GM23338 (cell line): ENCODE measurements at regions not wholly inside any gene's neighbourhood (a gene's known extent, or its start where the extent isn't known, plus 50 kb on each side); places are given as distances from the start of the nearest gene placed in this dataset.

ENCODE experiments used
- ATAC-seq: fragments of 200-7000 bp; cut with Tn5 transposase; 3 replicates; pipeline ENCODE4 v1.9.1; 2020
- DNase-seq: peaks from one replicate; pipeline ENCODE4 v3.0.0-alpha.2; 2015; ENCODE audit warnings: low spot score
- H2AFZ ChIP-seq: fragments of 200-600 bp; sonication (generic); 2 replicates; pipeline ENCODE4 v1.8.0; 2016; ENCODE audit warnings: antibody characterized with exemption, mild to moderate bottlenecking, moderate library complexity
- H3F3A ChIP-seq: fragments of 200-600 bp; sonication (generic); replicated peaks from 2 replicates; pipeline ENCODE4 v1.8.0; 2017; ENCODE audit warnings: antibody characterized with exemption, mixed run types, low read depth
- H3K27ac ChIP-seq: fragments of 200-600 bp; sonication (generic); 2 replicates; pipeline ENCODE4 v1.6.1; 2016; ENCODE audit warnings: low read depth
- H3K27me3 ChIP-seq: fragments of 200-600 bp; sonication (generic); 2 replicates; pipeline ENCODE4 v1.8.0; 2016; ENCODE audit warnings: mild to moderate bottlenecking, mixed run types, moderate library complexity; ENCODE audit not compliant: insufficient read depth
- H3K36me3 ChIP-seq: fragments of 200-600 bp; sonication (generic); 2 replicates; pipeline ENCODE4 v1.8.0; 2016; ENCODE audit warnings: mild to moderate bottlenecking; ENCODE audit not compliant: insufficient read depth
- H3K4me1 ChIP-seq: fragments of 200-600 bp; sonication (generic); 2 replicates; pipeline ENCODE4 v1.8.0; 2016; ENCODE audit warnings: mild to moderate bottlenecking, moderate library complexity; ENCODE audit not compliant: insufficient read depth
- H3K4me2 ChIP-seq: fragments of 200-600 bp; sonication (generic); 2 replicates; pipeline ENCODE4 v1.7.1; 2017; ENCODE audit warnings: mixed run types
- H3K4me3 ChIP-seq: fragments of 200-600 bp; sonication (generic); 2 replicates; pipeline ENCODE4 v1.6.1; 2016; ENCODE audit warnings: mixed run types
- H3K79me2 ChIP-seq: fragments of 200-600 bp; sonication (generic); replicated peaks from 2 replicates; pipeline ENCODE4 v1.8.0; 2017; ENCODE audit warnings: mild to moderate bottlenecking; ENCODE audit not compliant: insufficient read depth
- H3K9me2 ChIP-seq: fragments of 200-600 bp; sonication (generic); 2 replicates; pipeline ENCODE4 v1.8.0; 2017; ENCODE audit not compliant: insufficient read depth
- H4K20me1 ChIP-seq: fragments of 200-600 bp; sonication (generic); replicated peaks from 2 replicates; pipeline ENCODE4 v1.8.0; 2017; ENCODE audit warnings: mild to moderate bottlenecking; ENCODE audit not compliant: insufficient read depth
- H3K27ac Mint-ChIP-seq: 2 replicates; pipeline ENCODE4 v1.8.0; 2020; ENCODE audit warnings: inconsistent platforms, mild to moderate bottlenecking, moderate library complexity, mixed read lengths
- H3K27me3 Mint-ChIP-seq: 3 replicates; pipeline ENCODE4 v1.8.0; 2022; ENCODE audit warnings: low read depth, mild to moderate bottlenecking, moderate library complexity, mixed read lengths, inconsistent platforms; ENCODE audit not compliant: insufficient read depth, poor library complexity
- H3K36me3 Mint-ChIP-seq: 3 replicates; pipeline ENCODE4 v1.8.0; 2021; ENCODE audit warnings: low read depth, mild to moderate bottlenecking, inconsistent platforms, moderate library complexity, mixed read lengths
- H3K4me1 Mint-ChIP-seq: 3 replicates; pipeline ENCODE4 v1.8.0; 2020; ENCODE audit warnings: mild to moderate bottlenecking, inconsistent platforms, mixed read lengths
- H3K4me3 Mint-ChIP-seq: 3 replicates; pipeline ENCODE4 v1.8.0; 2021; ENCODE audit warnings: moderate library complexity, mild to moderate bottlenecking, inconsistent platforms, mixed read lengths
- H3K9me3 Mint-ChIP-seq: 3 replicates; pipeline ENCODE4 v1.8.0; 2020; ENCODE audit warnings: moderate library complexity, mild to moderate bottlenecking, inconsistent platforms, mixed read lengths
- EZH2phosphoT487 ChIP-seq: fragments of 200-600 bp; sonication (generic); IDR thresholded peaks from one replicate; pipeline ENCODE4 v1.8.1; 2018; ENCODE audit warnings: antibody characterized with exemption; ENCODE audit not compliant: unreplicated experiment
- POLR2AphosphoS5 ChIP-seq: IDR thresholded peaks from 2 replicates; pipeline ENCODE4 v1.6.1; 2016; ENCODE audit warnings: antibody characterized with exemption, low read depth
- STAT1 ChIP-seq: IDR thresholded peaks from one replicate; pipeline ENCODE4 v1.6.1; 2016; ENCODE audit warnings: antibody characterized with exemption; ENCODE audit not compliant: unreplicated experiment
- ZNF331 ChIP-seq: fragments of 250-450 bp; sonication (Bioruptor Pico); IDR thresholded peaks from 2 replicates; pipeline ENCODE4 v1.5.0; 2020; ENCODE audit warnings: low read depth, mild to moderate bottlenecking, moderate library complexity
- TF ChIP-seq, protein P1 (sequence below): fragments of 250-450 bp; sonication (Bioruptor Pico); IDR thresholded peaks from 2 replicates; pipeline ENCODE4 v1.5.0; 2020; ENCODE audit warnings: mild to moderate bottlenecking, moderate library complexity
- TF ChIP-seq, protein P2 (sequence below): IDR thresholded peaks from one replicate; pipeline ENCODE4 v1.6.1; 2018; ENCODE audit warnings: antibody characterized with exemption; ENCODE audit not compliant: unreplicated experiment

DNA sequence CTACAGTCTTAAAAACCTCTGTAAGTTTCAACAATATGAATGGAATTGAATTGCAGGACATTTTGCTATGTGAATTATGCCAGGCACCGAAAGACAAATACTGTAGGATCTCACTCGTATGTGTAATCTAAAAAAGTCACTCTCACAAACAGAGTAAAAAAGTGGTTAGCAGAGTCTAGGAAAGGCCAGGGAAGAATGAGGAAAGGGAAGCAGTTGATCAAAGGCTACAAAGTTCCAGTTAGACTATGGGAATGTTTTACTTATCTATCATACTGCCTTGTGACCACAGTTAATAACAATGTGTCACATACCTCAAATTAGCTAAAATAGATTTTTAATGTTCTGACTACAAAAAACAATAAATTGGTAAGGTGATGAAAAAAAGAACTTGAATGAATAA lies 565.4 kb upstream of the BRINP3 start:
- no peaks in the 10 kb centered on the region for H3K4me1 Mint-ChIP-seq
- Histone ChIP-seq H3K27ac (no peak overlapping the region), H3K4me3 (no peak overlapping the region), H3K4me2 (no peak overlapping the region), H3K9me2 (no peaks in the 10 kb centered on the region), H3K27me3 (no peaks in the 10 kb centered on the region), H4K20me1 (no peaks in the 10 kb centered on the region), H3K4me1 (no peaks in the 10 kb centered on the region), H3F3A (no peaks in the 10 kb centered on the region), H3K36me3 (no peaks in the 10 kb centered on the region), H3K79me2 (no peaks in the 10 kb centered on the region), H2AFZ (no peak overlapping the region)
- ATAC-seq (no peak), DNase-seq (no peak)
- no peaks in the 10 kb centered on the region for H3K36me3 Mint-ChIP-seq
- H3K27me3 Mint-ChIP-seq, result no peaks in the 10 kb centered on the region
- H3K4me3 Mint-ChIP-seq, result no peak overlapping the region
- no peak overlapping the region for H3K27ac Mint-ChIP-seq
- H3K9me3 Mint-ChIP-seq, result no peaks in the 10 kb centered on the region
- no peak for TF ChIP-seq STAT1
- TF ChIP-seq, protein P1, sequence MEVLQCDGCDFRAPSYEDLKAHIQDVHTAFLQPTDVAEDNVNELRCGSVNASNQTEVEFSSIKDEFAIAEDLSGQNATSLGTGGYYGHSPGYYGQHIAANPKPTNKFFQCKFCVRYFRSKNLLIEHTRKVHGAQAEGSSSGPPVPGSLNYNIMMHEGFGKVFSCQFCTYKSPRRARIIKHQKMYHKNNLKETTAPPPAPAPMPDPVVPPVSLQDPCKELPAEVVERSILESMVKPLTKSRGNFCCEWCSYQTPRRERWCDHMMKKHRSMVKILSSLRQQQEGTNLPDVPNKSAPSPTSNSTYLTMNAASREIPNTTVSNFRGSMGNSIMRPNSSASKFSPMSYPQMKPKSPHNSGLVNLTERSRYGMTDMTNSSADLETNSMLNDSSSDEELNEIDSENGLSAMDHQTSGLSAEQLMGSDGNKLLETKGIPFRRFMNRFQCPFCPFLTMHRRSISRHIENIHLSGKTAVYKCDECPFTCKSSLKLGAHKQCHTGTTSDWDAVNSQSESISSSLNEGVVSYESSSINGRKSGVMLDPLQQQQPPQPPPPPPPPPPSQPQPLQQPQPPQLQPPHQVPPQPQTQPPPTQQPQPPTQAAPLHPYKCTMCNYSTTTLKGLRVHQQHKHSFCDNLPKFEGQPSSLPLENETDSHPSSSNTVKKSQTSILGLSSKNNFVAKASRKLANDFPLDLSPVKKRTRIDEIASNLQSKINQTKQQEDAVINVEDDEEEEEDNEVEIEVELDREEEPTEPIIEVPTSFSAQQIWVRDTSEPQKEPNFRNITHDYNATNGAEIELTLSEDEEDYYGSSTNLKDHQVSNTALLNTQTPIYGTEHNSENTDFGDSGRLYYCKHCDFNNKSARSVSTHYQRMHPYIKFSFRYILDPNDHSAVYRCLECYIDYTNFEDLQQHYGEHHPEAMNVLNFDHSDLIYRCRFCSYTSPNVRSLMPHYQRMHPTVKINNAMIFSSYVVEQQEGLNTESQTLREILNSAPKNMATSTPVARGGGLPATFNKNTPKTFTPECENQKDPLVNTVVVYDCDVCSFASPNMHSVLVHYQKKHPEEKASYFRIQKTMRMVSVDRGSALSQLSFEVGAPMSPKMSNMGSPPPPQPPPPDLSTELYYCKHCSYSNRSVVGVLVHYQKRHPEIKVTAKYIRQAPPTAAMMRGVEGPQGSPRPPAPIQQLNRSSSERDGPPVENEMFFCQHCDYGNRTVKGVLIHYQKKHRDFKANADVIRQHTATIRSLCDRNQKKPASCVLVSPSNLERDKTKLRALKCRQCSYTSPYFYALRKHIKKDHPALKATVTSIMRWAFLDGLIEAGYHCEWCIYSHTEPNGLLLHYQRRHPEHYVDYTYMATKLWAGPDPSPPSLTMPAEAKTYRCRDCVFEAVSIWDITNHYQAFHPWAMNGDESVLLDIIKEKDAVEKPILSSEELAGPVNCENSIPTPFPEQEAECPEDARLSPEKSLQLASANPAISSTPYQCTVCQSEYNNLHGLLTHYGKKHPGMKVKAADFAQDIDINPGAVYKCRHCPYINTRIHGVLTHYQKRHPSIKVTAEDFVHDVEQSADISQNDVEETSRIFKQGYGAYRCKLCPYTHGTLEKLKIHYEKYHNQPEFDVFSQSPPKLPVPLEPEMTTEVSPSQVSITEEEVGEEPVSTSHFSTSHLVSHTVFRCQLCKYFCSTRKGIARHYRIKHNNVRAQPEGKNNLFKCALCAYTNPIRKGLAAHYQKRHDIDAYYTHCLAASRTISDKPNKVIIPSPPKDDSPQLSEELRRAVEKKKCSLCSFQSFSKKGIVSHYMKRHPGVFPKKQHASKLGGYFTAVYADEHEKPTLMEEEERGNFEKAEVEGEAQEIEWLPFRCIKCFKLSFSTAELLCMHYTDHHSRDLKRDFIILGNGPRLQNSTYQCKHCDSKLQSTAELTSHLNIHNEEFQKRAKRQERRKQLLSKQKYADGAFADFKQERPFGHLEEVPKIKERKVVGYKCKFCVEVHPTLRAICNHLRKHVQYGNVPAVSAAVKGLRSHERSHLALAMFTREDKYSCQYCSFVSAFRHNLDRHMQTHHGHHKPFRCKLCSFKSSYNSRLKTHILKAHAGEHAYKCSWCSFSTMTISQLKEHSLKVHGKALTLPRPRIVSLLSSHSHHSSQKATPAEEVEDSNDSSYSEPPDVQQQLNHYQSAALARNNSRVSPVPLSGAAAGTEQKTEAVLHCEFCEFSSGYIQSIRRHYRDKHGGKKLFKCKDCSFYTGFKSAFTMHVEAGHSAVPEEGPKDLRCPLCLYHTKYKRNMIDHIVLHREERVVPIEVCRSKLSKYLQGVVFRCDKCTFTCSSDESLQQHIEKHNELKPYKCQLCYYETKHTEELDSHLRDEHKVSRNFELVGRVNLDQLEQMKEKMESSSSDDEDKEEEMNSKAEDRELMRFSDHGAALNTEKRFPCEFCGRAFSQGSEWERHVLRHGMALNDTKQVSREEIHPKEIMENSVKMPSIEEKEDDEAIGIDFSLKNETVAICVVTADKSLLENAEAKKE (CRISPR knock-in tag), result no peak
- no peak for TF ChIP-seq POLR2AphosphoS5
- no peak for TF ChIP-seq ZNF331 (CRISPR knock-in tag)
- no peak for TF ChIP-seq EZH2phosphoT487

DNA sequence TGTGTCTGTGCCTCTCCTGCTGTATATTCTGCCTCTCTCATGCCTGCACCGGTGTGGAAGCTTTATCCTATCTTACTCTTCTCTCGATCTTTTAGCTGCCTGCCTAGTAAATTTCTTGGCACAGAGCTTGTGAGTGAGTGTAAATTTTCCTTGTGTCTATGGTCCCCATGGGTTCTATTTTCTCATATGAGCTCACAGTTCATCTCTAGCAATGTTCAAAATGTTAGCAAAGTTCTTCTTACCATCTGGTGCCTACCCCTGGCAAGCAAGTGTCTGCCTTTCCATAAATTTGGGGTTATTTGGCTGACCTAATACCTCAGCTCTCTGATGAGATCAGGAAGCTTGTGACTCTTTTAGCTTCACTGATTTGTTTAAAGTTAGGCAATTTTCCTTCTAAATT lies 572.1 kb upstream of the BRINP3 start:
- no peak overlapping the region for H3K4me3 Mint-ChIP-seq
- H3K27ac Mint-ChIP-seq, result no peak overlapping the region; the same call in 1 of the 2 replicates
- no peaks in the 10 kb centered on the region for H3K27me3 Mint-ChIP-seq
- Histone ChIP-seq H4K20me1 (no peaks in the 10 kb centered on the region), H2AFZ (no peak overlapping the region), H3K36me3 (no peaks in the 10 kb centered on the region), H3F3A (no peaks in the 10 kb centered on the region), H3K9me2 (no peaks in the 10 kb centered on the region), H3K27me3 (no peaks in the 10 kb centered on the region), H3K4me2 (no peak overlapping the region), H3K79me2 (no peaks in the 10 kb centered on the region), H3K4me1 (no peaks in the 10 kb centered on the region), H3K4me3 (no peak overlapping the region), H3K27ac (no peak overlapping the region)
- ATAC-seq, result no peak
- H3K4me1 Mint-ChIP-seq, result no peaks in the 10 kb centered on the region
- no peaks in the 10 kb centered on the region for H3K36me3 Mint-ChIP-seq
- H3K9me3 Mint-ChIP-seq, result no peaks in the 10 kb centered on the region
- DNase-seq, result no peak
- TF ChIP-seq, protein P2, sequence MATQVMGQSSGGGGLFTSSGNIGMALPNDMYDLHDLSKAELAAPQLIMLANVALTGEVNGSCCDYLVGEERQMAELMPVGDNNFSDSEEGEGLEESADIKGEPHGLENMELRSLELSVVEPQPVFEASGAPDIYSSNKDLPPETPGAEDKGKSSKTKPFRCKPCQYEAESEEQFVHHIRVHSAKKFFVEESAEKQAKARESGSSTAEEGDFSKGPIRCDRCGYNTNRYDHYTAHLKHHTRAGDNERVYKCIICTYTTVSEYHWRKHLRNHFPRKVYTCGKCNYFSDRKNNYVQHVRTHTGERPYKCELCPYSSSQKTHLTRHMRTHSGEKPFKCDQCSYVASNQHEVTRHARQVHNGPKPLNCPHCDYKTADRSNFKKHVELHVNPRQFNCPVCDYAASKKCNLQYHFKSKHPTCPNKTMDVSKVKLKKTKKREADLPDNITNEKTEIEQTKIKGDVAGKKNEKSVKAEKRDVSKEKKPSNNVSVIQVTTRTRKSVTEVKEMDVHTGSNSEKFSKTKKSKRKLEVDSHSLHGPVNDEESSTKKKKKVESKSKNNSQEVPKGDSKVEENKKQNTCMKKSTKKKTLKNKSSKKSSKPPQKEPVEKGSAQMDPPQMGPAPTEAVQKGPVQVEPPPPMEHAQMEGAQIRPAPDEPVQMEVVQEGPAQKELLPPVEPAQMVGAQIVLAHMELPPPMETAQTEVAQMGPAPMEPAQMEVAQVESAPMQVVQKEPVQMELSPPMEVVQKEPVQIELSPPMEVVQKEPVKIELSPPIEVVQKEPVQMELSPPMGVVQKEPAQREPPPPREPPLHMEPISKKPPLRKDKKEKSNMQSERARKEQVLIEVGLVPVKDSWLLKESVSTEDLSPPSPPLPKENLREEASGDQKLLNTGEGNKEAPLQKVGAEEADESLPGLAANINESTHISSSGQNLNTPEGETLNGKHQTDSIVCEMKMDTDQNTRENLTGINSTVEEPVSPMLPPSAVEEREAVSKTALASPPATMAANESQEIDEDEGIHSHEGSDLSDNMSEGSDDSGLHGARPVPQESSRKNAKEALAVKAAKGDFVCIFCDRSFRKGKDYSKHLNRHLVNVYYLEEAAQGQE, result no peak
